PC-9 (cell line): ENCODE measurements at regions not wholly inside any gene's neighbourhood (a gene's known extent, or its start where the extent isn't known, plus 50 kb on each side); places are given as distances from the start of the nearest gene placed in this dataset.

ENCODE experiments used
- EZH2 ChIP-seq: fragments of 200-600 bp; sonication (generic); IDR thresholded peaks from 2 replicates; pipeline ENCODE4 v1.8.0; 2017; ENCODE audit warnings: antibody characterized with exemption, low read depth
- TF ChIP-seq, protein P1 (sequence below): fragments of 200-600 bp; sonication (generic); conservative IDR thresholded peaks from 2 replicates; pipeline ENCODE4 v1.6.1; 2017; ENCODE audit warnings: mixed run types, antibody characterized with exemption, mild to moderate bottlenecking, moderate library complexity

DNA sequence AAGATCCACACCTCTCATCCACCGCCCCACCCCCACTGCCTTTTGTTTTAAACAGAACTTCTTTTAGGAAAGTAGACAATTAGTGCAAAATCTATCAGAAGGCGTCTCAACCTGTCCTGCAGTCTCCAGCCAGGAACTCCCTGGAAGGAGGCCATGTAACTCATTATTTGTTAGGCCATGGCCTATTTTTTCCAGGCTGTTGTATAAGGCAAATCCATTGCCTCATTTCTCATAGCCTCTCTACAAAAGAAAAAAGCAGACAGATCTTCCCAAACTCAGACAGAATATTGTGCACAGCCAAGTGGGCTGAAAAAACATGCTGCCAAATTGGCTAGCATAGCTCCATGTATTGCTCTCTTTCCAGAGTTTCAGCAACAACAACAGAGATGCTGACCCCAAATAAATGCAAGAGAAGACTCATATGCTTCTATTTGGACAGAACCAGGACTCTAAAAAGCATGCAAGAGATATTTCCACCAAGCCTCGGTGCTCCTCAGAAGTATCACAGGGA lies 770.7 kb upstream of the CXADR start:
- TF ChIP-seq, protein P1, sequence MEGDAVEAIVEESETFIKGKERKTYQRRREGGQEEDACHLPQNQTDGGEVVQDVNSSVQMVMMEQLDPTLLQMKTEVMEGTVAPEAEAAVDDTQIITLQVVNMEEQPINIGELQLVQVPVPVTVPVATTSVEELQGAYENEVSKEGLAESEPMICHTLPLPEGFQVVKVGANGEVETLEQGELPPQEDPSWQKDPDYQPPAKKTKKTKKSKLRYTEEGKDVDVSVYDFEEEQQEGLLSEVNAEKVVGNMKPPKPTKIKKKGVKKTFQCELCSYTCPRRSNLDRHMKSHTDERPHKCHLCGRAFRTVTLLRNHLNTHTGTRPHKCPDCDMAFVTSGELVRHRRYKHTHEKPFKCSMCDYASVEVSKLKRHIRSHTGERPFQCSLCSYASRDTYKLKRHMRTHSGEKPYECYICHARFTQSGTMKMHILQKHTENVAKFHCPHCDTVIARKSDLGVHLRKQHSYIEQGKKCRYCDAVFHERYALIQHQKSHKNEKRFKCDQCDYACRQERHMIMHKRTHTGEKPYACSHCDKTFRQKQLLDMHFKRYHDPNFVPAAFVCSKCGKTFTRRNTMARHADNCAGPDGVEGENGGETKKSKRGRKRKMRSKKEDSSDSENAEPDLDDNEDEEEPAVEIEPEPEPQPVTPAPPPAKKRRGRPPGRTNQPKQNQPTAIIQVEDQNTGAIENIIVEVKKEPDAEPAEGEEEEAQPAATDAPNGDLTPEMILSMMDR = no peak
- no peak for TF ChIP-seq EZH2
